Fibroblast of lung (primary cell): ENCODE measurements at regions not wholly inside any gene's neighbourhood (a gene's known extent, or its start where the extent isn't known, plus 50 kb on each side); places are given as distances from the start of the nearest gene placed in this dataset.

Experiments used
- EZH2 ChIP-seq: IDR thresholded peaks from 2 replicates; pipeline ENCODE4 v1.5.1; 2012; ENCODE audit warnings: low read length, control low read depth, mild to moderate bottlenecking; ENCODE audit errors: missing control alignments
- TF ChIP-seq, protein P1 (sequence below), 2 donors: IDR thresholded peaks in 1 of 2; conservative IDR thresholded peaks in 1 of 2; 1 replicate in 1 of 2; 2 replicates in 1 of 2; pipeline ENCODE4 v1.5.1; 2011 to 2012; ENCODE audit warnings: low read length in 2 of 2, control low read depth in 1 of 2, inconsistent platforms in 1 of 2, low read depth in 1 of 2, mild to moderate bottlenecking in 1 of 2

DNA sequence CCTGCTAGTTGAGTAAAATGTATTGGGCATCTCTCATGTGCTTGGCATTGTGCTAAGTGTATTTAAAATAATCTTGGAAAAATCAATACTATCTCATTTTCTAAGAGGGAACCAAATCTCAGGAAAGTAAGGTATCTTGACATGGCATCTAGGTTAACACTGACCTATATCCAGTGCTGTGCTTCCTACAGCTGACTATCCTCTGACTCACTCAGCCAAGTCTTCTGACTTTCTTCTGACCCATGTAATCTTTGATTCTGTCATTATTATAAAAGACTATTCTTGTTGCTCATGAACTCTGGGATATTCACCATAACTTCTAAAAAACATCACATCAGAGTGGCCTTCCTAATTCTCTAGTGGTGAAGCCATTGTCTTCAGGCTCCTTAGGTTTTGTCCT, 304.1 kb upstream of the TENM4 start:
- TF ChIP-seq EZH2 = no peak
- TF ChIP-seq, protein P1, sequence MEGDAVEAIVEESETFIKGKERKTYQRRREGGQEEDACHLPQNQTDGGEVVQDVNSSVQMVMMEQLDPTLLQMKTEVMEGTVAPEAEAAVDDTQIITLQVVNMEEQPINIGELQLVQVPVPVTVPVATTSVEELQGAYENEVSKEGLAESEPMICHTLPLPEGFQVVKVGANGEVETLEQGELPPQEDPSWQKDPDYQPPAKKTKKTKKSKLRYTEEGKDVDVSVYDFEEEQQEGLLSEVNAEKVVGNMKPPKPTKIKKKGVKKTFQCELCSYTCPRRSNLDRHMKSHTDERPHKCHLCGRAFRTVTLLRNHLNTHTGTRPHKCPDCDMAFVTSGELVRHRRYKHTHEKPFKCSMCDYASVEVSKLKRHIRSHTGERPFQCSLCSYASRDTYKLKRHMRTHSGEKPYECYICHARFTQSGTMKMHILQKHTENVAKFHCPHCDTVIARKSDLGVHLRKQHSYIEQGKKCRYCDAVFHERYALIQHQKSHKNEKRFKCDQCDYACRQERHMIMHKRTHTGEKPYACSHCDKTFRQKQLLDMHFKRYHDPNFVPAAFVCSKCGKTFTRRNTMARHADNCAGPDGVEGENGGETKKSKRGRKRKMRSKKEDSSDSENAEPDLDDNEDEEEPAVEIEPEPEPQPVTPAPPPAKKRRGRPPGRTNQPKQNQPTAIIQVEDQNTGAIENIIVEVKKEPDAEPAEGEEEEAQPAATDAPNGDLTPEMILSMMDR (conservative IDR thresholded peaks at IDR 0.05 in 1 of 2, IDR thresholded peaks at IDR 0.05 in 1 of 2; ENCODE audit: low read depth in 1 of 2, low read length in 2 of 2) = no peak
